ENCODE measurements at regions not wholly inside any gene's neighbourhood (a gene's known extent, or its start where the extent isn't known, plus 50 kb on each side); places are given as distances from the start of the nearest gene placed in this dataset.

- TF ChIP-seq CTCF (IDR thresholded peaks at IDR 0.05; ENCODE audit: low read length) (no peak), EZH2phosphoT487 (IDR thresholded peaks at IDR 0.05; ENCODE audit: low read length) (no peak)
Measured at GRCh38 chr6:98653179-98653578, 181.2 kb upstream of the POU3F2 start.

Data from MM.1S (cell line).